ENCODE measurements at regions not wholly inside any gene's neighbourhood (a gene's known extent, or its start where the extent isn't known, plus 50 kb on each side); places are given as distances from the start of the nearest gene placed in this dataset.

- DNase-seq = no peak
These were observed 79.7 kb downstream of the VMA21 start for GRCh38 chrX:151476604-151477303.

GRCh38 chrX:151478058-151478457 is 81.1 kb downstream of the VMA21 start:
- DNase-seq = no peak

GRCh38 chrX:151488677-151489076 is 74.8 kb upstream of the PASD1 start:
- DNase-seq = peak; percentile 1

GRCh38 chrX:151505796-151506195 is 57.7 kb upstream of the PASD1 start:
- DNase-seq = no peak

- no peak for DNase-seq
These were observed 53.3 kb upstream of the PASD1 start for GRCh38 chrX:151510203-151510602.

DNA sequence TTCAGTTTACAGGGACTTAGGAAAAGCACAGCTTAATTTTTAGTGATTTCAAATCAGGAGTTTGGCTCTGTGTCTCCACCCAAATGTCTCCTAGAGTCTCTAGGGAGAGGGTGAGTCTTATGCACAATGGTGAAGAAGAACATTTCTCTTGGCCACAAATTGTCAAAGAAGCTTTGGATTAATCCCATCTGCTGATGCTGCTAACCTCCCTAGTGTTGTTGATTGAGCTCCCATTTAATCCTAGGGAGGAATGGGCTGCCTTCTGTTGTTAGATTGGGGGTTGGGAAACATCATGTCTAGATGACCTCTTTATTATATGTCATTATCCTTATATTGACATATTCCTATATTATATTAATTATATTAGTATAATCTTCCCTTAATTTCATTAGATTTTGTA is 50.0 kb upstream of the PASD1 start:
- DNase-seq = no peak
